NCI-H460 (cell line): ENCODE measurements at regions not wholly inside any gene's neighbourhood (a gene's known extent, or its start where the extent isn't known, plus 50 kb on each side); places are given as distances from the start of the nearest gene placed in this dataset.
"Not testable (repeated sequence)": the region's sequence is repeated elsewhere in the genome, so short reads cannot be mapped to it uniquely, and the experiment has no call there.

ENCODE experiments used
- DNase-seq: peaks from one replicate; pipeline ENCODE4 v3.0.0-alpha.2; 2016; ENCODE audit warnings: low read depth; ENCODE audit errors: extremely low read depth

GRCh38 chr18:59802031-59802430 is 97.8 kb upstream of the PMAIP1 start:
- DNase-seq, result no peak

GRCh38 chr18:59801576-59801975 is 98.2 kb upstream of the PMAIP1 start:
- DNase-seq, result no peak

DNA sequence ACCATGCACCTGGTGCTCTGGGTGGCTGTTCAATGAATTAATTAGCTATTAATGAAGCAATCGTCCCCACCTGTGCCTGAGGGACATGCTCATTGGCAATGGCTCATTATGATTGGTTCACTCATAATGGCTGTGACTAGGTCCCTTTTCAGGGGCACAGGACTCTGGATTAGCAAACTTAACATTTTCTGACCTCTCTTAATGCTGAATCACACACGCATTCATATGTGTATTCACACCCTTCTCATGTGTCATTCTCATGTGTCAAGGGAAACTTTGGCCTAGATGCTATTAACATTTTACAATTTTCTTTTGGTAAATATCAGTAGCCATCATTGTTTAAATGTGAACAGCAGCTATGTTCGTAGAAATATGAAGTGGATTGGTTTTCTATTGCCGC is 98.9 kb upstream of the PMAIP1 start:
- DNase-seq, result no peak

- no peak for DNase-seq
Observed at GRCh38 chr18:59799383-59800015, 100.3 kb upstream of the PMAIP1 start.

- DNase-seq, result no peak
Observed at GRCh38 chr18:59795882-59796281, 98.7 kb upstream of the CCBE1 start.

GRCh38 chr18:59792353-59792752 is 95.1 kb upstream of the CCBE1 start:
- no peak for DNase-seq

GRCh38 chr18:59790346-59790936 is 93.2 kb upstream of the CCBE1 start:
- DNase-seq, result not testable (repeated sequence)

GRCh38 chr18:59788791-59789106 is 91.5 kb upstream of the CCBE1 start:
- no peak for DNase-seq

GRCh38 chr18:59787998-59788790 is 91.0 kb upstream of the CCBE1 start:
- DNase-seq, result no peak

GRCh38 chr18:59784694-59785093 is 87.5 kb upstream of the CCBE1 start:
- no peak for DNase-seq

- peak; percentile 40 for DNase-seq
Observed at GRCh38 chr18:59783138-59783537, 85.9 kb upstream of the CCBE1 start.

DNA sequence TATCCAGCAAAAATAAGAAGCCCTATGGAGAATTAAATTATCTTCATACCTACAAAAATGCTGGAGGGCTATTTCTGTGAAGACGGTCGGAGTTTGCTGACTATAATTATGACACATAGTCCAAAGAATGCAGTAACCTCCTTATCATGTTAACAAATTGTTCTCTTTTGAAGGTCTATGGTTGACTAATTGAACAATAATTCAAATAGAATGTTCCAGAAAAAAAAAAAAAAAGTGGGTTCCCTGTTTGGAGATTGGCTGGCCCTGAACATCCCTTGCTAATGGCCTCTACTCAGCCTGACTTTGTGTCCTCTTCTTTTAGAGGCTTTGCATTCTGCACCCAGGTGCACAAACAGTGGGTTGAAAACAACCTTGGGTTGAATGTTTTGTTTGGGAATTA is 82.8 kb upstream of the CCBE1 start:
- DNase-seq, result no peak

- DNase-seq, result no peak
Observed at GRCh38 chr18:59778434-59778833, 81.2 kb upstream of the CCBE1 start.

DNA sequence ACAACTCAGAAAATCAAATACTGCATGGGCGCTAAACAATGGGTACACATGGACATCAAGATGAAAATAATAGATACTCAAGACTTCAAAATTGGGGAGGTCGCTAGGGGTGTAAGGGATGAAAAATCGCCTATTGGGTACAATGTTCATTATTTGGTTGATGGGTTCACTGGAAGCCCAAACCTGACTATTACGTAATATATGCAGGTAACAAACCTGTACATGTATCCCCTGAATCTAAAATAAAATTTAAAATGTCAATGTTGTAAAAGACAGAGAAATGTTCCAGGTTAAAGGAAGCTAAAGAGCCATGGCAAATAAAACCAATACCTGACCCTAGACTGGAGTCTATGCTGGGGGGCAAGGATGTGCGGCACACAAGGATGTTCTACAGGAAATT is 80.4 kb upstream of the CCBE1 start:
- DNase-seq, result no peak

GRCh38 chr18:59769129-59769865 is 72.1 kb upstream of the CCBE1 start:
- DNase-seq, result no peak

- DNase-seq, result no peak
Observed at GRCh38 chr18:59768409-59768808, 71.2 kb upstream of the CCBE1 start.

DNA sequence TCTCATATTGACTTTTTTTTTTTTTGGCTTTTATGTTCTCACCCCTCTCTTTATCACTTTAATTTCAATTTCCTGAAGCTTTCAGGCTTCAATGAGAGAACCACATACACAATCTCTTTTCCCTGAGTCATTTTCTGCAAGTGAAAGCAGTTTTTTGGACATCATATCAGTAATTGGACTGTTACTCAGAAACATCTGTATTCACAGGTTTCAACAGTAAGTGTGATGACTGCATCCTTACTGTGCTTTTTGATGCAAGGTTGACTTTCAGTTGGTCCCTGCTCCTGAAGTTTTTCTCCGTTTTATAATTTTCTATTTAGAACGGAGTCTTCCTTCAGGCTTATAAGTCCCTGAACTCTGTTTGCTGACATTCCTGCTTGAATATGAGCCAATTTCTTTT is 70.5 kb upstream of the CCBE1 start:
- DNase-seq, result no peak

DNA sequence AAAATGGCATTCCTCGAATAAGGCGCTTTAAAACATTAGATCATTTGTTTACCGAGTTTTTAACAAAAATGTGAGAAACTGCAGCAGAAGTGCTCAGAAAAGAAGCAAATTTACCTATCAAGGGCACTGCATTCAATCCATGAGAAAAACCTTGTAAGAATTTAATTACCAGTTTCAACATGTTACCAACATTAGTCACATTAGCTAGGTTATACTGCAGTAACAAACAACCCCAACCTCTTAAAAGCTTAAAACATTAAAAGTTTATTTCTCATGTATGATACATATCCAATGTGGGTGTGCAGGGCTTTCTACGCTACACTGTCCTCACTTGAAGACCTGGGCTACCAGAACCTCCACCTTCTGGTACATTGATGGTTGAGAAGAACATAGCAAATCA is 68.1 kb upstream of the CCBE1 start:
- no peak for DNase-seq

- no peak for DNase-seq
Observed at GRCh38 chr18:59764281-59764680, 67.1 kb upstream of the CCBE1 start.

DNA sequence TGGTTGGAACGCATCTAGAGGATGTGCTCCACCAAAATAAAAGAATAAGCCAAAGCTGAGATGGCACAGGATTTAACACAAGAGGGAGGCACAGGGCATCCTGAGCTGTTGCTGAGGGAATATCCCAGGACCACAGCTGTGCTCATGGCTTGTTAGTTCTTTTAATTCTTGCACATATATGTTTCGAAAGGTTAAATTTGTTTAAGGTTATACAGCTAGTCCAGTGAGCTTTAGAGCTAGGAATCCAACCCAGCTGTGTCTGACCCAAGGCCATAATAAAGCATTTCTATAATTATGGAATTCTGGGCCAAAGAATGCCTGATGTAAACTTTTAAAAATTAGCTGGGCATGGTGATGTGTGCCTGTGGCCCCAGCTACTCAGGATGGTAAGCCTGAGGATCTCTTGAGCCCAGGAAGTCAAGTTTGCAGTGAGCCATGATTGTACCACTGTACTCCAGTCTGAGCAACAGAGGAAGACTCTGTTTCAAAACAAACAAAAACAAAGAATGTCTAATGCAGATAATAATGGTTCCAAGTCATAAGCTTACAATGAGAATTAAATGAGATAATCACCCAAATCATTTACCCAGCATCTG is 66.4 kb upstream of the CCBE1 start:
- DNase-seq, result no peak
